Subcutaneous abdominal adipose tissue (tissue), 5 donors: ENCODE measurements at regions not wholly inside any gene's neighbourhood (a gene's known extent, or its start where the extent isn't known, plus 50 kb on each side); places are given as distances from the start of the nearest gene placed in this dataset.
A peak's percentile ranks its signal among the peaks of the same experiment; 100 is the strongest.

ENCODE experiments used
- H3K27ac ChIP-seq: one replicate; pipeline ENCODE4 v1.7.0; 2013; ENCODE audit warnings: low read depth, mild to moderate bottlenecking, inconsistent platforms, low read length, moderate library complexity
- H3K27me3 ChIP-seq, 5 donors: one replicate each; pipeline ENCODE4 v1.7.0; 2013; ENCODE audit warnings: low read length in 5 of 5, inconsistent platforms in 1 of 5; ENCODE audit not compliant: control insufficient read depth in 5 of 5, insufficient read depth in 4 of 5
- H3K36me3 ChIP-seq, 5 donors: one replicate each; pipeline ENCODE4 v1.7.0; 2013; ENCODE audit warnings: low read length in 5 of 5; ENCODE audit not compliant: control insufficient read depth in 5 of 5, insufficient read depth in 5 of 5
- H3K4me1 ChIP-seq, 5 donors: one replicate each; pipeline ENCODE4 v1.7.0; 2013; ENCODE audit warnings: low read length in 5 of 5, mild to moderate bottlenecking in 3 of 5, moderate library complexity in 1 of 5; ENCODE audit not compliant: control insufficient read depth in 5 of 5, insufficient read depth in 5 of 5
- H3K4me3 ChIP-seq, 5 donors: one replicate each; pipeline ENCODE4 v1.7.0; 2013; ENCODE audit warnings: low read length in 5 of 5, low read depth in 1 of 5
- H3K9ac ChIP-seq, 5 donors: one replicate each; pipeline ENCODE4 v1.7.0; 2013; ENCODE audit warnings: low read length in 5 of 5, mild to moderate bottlenecking in 4 of 5, moderate library complexity in 3 of 5
- H3K9me3 ChIP-seq, 5 donors: one replicate each; pipeline ENCODE4 v1.7.0; 2013; ENCODE audit warnings: low read length in 5 of 5; ENCODE audit not compliant: control insufficient read depth in 5 of 5
- donor health status: healthy.
- donor health status: healthy.
- donor health status: healthy.
- donor health status: healthy.
- donor health status: healthy.

DNA sequence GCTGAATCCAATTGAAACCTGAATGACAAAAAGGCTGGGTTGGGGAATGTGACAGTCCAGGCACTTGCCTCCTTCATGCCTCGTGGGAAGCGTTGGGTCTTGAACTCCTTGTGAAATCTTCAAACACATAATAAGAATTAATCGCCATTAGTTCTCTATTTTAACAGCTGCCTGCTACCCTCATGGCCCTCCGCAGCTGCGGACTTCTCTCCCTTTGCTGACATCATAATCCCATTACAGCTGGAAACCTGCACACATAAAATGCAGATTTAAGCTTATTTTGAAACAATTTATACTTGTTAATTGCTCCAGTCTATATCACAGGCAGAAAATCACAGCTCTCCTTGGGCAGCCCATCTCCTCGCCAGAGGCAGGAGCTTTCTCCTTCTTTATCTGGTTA, 403.0 kb upstream of the MKI67 start:
- Histone ChIP-seq H3K9ac (no peak overlapping the region), H3K4me3 (no peak overlapping the region), H3K36me3 (no peaks in the 10 kb centered on the region), H3K27ac (no peak overlapping the region), H3K4me1 (no peaks in the 10 kb centered on the region), H3K27me3 (peaks cover 0 to 5% (median 2%) of the 10 kb centered on the region in 5 donors), H3K9me3 (no peaks in the 10 kb centered on the region)

DNA sequence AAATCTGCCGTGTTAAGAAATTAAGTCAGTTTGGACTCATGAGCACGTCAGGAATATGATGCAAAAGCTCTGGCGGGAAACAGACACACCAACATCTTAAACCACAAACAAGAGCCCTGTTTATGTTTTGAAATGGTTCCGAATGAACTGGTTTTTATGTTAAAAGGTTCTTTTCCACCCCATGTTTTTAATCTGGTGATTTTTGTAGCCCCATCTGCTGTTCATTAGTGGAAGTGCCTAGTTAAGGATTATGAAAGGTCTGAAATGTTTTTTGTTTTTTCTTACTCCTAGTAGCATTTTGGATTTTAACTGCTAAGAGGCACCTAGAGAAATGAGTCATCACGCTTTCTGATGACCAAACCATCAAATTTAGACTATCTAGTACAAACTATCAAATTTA, 404.1 kb upstream of the MKI67 start:
- H3K9ac ChIP-seq: no peak overlapping the region
- no peak overlapping the region for H3K27ac ChIP-seq
- H3K27me3 ChIP-seq: peaks cover 3 to 6% (median 4%) of the 10 kb centered on the region in 5 donors
- no peaks in the 10 kb centered on the region for H3K9me3 ChIP-seq
- no peaks in the 10 kb centered on the region for H3K36me3 ChIP-seq
- H3K4me1 ChIP-seq: no peaks in the 10 kb centered on the region
- H3K4me3 ChIP-seq: no peak overlapping the region

DNA sequence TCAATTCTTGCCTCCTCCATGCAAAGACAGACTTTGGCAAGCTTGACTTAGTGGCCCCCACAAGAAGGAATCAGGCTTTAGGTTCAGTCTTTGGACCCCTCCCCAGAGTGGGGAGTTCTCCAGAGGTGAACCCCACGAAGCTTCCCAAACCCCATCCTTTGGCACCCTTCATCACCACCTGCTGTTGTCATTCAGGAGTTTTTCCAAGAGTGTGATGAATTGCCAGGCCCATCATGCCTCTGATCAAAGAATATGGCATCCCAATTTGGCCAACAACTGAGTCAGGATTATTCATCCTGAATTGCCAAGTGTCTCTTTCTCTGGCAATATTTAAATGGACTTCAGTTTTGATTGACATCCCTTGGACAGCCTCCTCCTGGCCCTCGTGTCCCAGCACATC, 404.7 kb upstream of the MKI67 start:
- no peaks in the 10 kb centered on the region for H3K4me1 ChIP-seq
- no peak overlapping the region for H3K27ac ChIP-seq
- no peak overlapping the region for H3K4me3 ChIP-seq
- H3K36me3 ChIP-seq: no peaks in the 10 kb centered on the region
- H3K9me3 ChIP-seq: no peaks in the 10 kb centered on the region
- no peak overlapping the region for H3K9ac ChIP-seq
- peaks cover 3 to 13% (median 6%) of the 10 kb centered on the region in 5 donors for H3K27me3 ChIP-seq

GRCh38 chr10:128534686-128535085, 408.5 kb upstream of the MKI67 start:
- H3K27me3 ChIP-seq: peaks cover 5 to 32% (median 15%) of the 10 kb centered on the region in 5 donors
- no peak overlapping the region for H3K27ac ChIP-seq
- H3K4me3 ChIP-seq: no peak overlapping the region
- no peaks in the 10 kb centered on the region for H3K9me3 ChIP-seq
- H3K36me3 ChIP-seq: no peaks in the 10 kb centered on the region
- H3K9ac ChIP-seq: no peak overlapping the region
- H3K4me1 ChIP-seq: peaks cover 0 to 1% (median under 1%) of the 10 kb centered on the region in 5 donors

GRCh38 chr10:128536259-128536658, 410.0 kb upstream of the MKI67 start:
- H3K4me3 ChIP-seq: no peak overlapping the region
- H3K27ac ChIP-seq: no peak overlapping the region
- H3K36me3 ChIP-seq: no peaks in the 10 kb centered on the region
- no peak overlapping the region for H3K9ac ChIP-seq
- peaks cover 7 to 41% (median 30%) of the 10 kb centered on the region in 5 donors for H3K27me3 ChIP-seq
- no peaks in the 10 kb centered on the region for H3K9me3 ChIP-seq
- H3K4me1 ChIP-seq: peaks cover 0 to 16% (median 15%) of the 10 kb centered on the region in 5 donors

- Histone ChIP-seq H3K27ac (no peak overlapping the region), H3K4me3 (no peak overlapping the region), H3K4me1 (peaks cover 0 to 19% (median 18%) of the 10 kb centered on the region in 5 donors), H3K9me3 (no peaks in the 10 kb centered on the region), H3K36me3 (no peaks in the 10 kb centered on the region), H3K9ac (no peak overlapping the region), H3K27me3 (peaks cover 7 to 45% (median 33%) of the 10 kb centered on the region in 5 donors)
Measured at GRCh38 chr10:128537834-128538330, 411.7 kb upstream of the MKI67 start.

DNA sequence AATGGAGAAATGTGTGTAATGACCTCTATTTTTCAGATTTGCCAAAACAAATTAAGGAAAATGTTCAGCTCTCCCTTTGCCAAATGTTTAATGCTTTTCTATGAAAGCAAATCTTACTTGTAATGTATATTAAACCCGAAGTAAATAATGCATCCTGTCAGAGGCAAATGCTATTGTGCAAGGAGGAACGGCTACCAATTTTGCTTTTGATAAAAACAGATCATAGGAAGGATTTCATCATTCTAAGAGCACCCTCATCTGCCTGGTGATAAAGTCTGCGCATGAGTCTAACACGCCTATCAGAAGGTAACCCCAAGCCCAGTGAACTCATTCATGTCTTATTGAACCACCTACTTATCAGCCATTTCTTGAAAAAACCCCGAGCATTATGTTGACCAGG, 412.4 kb upstream of the MKI67 start:
- Histone ChIP-seq H3K27me3 (peaks cover 7 to 49% (median 31%) of the 10 kb centered on the region in 5 donors), H3K9ac (no peak overlapping the region), H3K27ac (no peak overlapping the region)

DNA sequence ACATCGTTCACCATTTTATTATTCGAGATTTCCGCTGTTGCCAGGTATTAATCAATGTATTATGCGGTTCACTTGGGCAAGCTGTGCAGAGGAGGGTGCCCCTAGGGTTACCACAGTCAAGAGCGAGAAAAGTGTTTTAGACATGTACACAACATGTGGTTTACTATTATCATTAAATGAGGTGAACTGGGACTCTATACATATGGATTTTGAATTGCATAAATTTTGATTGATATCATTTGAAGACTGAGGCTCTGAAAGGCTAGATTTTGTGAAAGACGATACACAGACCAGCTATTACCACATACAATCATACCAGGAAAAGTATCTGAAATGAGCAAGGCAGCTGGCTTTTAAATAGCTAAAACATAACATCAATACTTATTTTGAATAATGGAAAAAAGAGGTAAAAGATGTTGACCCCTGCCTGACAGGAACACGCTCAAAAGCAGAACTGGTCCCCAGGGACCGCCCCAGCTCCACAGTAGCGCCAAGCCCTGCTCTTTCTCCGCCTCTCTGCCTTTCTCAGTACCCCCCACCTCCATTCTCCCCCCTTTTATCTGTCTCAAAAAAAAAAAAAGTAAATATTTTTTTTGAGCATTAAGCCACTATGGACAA, 413.4 kb upstream of the MKI67 start:
- Histone ChIP-seq H3K27me3 (peaks cover 7 to 49% (median 31%) of the 10 kb centered on the region in 5 donors), H3K9ac (no peak overlapping the region), H3K36me3 (no peaks in the 10 kb centered on the region), H3K27ac (no peak overlapping the region), H3K4me3 (no peak overlapping the region), H3K4me1 (peaks cover 0 to 19% (median 18%) of the 10 kb centered on the region in 5 donors), H3K9me3 (no peaks in the 10 kb centered on the region)

More for the DNA sequence above, 412.4 kb upstream of the MKI67 start:
- Histone ChIP-seq H3K36me3 (no peaks in the 10 kb centered on the region), H3K9me3 (no peaks in the 10 kb centered on the region), H3K4me3 (no peak overlapping the region), H3K4me1 (peaks cover 0 to 19% (median 18%) of the 10 kb centered on the region in 5 donors)

DNA sequence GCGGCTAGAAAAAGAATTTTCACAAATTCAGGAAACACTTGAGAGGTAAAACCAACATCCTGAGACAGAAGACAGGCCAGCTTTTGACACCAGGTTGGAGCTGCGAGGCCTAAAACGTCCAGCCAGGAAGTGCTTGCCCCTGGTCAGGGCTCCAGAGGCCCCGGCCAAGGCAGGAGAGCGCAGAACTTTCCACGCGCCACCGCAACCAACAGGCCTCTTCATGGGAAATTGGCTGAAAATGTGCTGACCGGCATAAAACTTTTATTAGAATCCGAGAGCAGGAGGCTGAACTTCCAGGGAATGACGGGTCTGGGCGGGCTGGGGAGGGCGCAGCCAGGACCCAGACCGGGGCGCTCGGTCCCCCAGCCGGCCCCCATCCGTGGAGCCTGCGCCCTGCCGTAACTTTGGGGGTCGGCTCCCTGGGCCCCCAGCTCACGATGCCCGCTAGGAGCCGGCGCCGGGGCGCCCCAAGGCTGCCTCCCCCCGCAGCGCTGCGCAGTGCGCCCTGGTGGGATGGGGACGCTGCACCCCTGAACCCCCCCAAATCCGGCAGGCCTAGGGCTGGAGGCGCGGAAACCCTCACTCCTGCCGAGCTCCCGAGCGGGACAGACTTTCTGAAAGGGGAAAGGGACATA, 414.0 kb upstream of the MKI67 start:
- H3K36me3 ChIP-seq: no peaks in the 10 kb centered on the region
- H3K27me3 ChIP-seq: peaks cover 7 to 45% (median 30%) of the 10 kb centered on the region in 5 donors
- H3K27ac ChIP-seq: no peak overlapping the region
- peak overlapping the region in 3 of 5 donors; percentile 14 to 47 (median 44) for H3K4me3 ChIP-seq
- H3K9ac ChIP-seq: no peak overlapping the region
- H3K9me3 ChIP-seq: no peaks in the 10 kb centered on the region
- peaks cover 0 to 19% (median 18%) of the 10 kb centered on the region in 5 donors for H3K4me1 ChIP-seq
